ENCODE measurements at regions not wholly inside any gene's neighbourhood (a gene's known extent, or its start where the extent isn't known, plus 50 kb on each side); places are given as distances from the start of the nearest gene placed in this dataset.
"Not testable (repeated sequence)": the region's sequence is repeated elsewhere in the genome, so short reads cannot be mapped to it uniquely, and the experiment has no call there.

GRCh38 chr3:170814822-170815221 is 55.2 kb downstream of the RPL22L1 start:
- no peak for DNase-seq

GRCh38 chr3:170813266-170813665 is 56.7 kb downstream of the RPL22L1 start:
- DNase-seq: no peak

DNA sequence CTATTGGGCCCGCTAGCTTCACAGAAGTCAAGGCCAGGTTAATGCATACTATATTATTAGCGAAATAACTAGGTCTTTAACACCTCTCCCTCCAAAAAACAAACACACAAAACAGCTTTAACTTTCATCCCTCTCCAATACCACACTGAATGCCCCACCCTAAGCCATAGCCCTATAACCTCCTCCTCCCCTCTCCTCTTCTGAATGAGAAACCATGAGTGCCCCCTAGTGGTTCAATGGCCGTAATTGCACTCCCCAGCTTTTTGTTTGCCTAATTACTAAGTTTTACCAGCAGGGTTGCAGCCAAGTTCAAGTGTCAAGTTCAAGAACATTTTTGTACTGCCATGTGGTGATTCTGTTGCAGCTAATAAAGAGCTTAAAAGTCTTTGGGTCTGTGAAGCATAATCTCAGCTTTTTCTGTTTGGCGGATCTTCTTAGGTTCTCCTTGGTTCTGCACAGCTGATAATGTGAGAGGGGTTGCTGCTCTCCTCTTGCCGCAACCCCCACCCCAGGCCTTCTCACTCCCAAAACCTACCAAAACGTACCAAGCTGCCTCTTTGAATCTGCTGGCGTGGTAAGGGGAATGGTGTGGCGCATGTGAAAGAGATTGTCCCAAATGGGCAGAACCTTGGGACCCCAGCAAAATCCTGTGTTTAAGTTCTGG is 57.9 kb downstream of the RPL22L1 start:
- DNase-seq: peak; percentile 65 to 73

GRCh38 chr3:170811515-170811914 is 58.5 kb downstream of the RPL22L1 start:
- no peak for DNase-seq

DNA sequence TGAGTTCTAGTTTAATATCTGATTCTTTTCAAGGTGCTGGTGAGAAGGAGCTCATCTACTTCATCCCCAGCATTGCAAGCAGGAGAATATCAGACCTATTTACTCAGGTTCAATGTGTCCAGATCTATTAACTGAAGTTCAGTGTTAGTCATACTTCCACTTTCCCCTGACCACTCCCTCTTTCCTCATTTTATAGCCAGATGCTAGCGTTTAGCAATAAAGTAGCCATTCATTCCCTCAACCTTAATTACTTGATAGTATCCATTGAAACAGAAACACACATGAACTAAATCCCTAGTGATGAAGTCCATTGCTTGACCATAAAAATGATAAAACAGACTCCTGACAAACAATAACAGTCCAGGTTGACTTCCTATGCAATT is 60.0 kb downstream of the RPL22L1 start:
- DNase-seq: no peak

DNA sequence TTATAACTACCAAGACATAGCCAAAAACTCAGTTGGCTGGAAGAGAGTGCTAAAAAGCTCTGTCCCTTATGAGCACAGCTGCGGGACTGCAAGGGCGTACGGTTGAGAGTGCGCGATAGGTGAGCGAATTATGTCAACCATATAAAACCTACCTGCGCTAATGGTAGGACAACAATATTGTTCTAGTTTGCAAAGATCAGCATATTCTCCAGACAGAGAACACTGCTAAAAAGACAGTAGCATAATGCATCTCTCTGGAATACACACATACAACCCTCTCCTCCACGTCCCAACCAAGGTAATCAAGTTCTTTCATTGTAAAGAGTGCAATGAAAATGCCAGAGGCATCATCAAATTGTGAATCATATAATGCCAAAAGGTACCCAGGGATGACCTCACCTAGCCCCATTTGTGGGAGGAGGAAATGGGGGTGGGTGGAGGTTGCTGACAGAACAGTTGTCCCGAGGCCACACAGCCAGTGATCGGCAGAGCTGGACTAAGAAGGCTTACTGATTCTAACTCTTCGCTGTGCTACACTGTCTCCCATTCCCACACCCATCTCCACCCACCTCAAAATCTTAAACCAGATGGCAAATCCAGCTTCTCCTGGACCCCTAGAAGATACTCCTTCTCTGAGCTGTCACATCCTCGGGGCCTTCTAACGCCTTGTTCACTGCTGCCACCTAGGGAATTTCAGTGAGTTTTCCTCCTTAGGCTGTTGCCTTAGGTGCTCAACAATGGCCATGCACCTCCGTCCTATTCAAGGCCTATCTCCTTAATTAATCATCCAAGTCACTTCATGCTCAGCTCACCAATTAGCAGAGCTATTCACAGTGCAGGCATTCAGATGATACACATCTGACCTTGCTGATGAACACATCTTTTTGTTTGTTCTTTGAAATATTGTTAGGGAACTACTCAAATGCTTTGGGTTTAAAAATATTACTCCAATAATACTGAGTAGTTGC is 60.7 kb downstream of the RPL22L1 start:
- DNase-seq: peak in 1 of 2 experiments; percentile 5

GRCh38 chr3:170808041-170808440 is 62.0 kb downstream of the RPL22L1 start:
- DNase-seq: no peak

- no peak for DNase-seq
Measured at GRCh38 chr3:170806676-170807075, 63.3 kb downstream of the RPL22L1 start.

- no peak for DNase-seq
Measured at GRCh38 chr3:170806141-170806540, 63.9 kb downstream of the RPL22L1 start.

DNA sequence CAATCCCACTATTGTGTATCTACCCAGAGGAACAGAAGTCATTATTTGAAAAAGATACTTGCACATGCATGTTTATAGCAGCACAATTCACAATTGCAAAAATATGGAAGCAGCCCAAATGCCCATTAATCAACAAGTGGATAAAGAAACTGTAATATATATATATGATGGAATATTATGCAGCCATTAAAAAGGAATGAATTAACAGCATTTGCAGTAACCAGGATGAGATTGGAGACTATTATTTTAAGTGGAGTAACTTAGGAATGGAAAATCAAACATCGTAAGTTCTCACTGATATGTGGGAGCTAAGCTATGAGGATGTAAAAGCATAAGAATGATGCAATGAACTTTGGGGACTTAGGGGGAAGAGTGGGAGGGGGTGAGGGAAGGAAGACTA is 64.7 kb downstream of the RPL22L1 start:
- not testable (repeated sequence) for DNase-seq

DNA sequence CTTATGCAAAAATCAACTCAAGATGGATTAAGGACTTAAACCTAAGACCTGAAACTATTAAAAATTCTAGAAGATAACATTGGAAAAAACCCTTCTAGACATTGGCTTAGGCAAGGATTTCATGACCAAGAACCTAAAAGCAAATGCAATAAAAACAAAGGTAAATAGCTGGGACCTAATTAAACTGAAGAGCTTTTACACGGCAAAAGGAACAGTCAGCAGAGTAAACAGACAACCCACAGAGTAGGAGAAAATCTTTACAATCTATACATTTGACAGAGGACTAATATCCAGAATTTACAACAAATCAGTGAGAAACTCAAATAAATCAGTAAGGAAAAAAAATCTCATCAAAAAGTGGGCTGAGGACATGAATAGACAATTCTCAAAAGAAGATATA is 65.4 kb downstream of the RPL22L1 start:
- not testable (repeated sequence) for DNase-seq

DNA sequence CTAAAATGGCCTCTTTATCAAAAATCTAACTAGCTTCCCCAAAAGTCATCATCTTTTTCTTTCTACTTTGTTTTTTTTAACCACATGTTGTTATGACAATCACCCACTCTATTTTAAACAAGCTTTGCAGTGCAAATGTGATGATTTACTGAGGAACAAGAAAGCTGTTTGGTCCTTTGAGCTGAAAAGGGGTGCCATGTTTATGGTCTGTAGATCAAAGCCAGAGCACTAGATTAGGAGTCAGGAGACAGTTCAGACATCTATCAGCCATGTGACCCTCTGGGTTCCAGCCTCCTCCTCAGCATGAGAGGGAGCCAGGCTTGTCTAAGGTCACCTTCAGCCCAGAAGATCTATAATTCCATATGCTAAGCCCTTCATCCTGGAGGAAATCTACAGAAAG is 65.9 kb downstream of the RPL22L1 start:
- DNase-seq: no peak

- DNase-seq: no peak
Measured at GRCh38 chr3:170802164-170803151, 67.5 kb downstream of the RPL22L1 start.

- no peak for DNase-seq
Measured at GRCh38 chr3:170801597-170801996, 68.4 kb downstream of the RPL22L1 start.

GRCh38 chr3:170800275-170800674 is 69.7 kb downstream of the RPL22L1 start:
- not testable (repeated sequence) for DNase-seq

- DNase-seq: no peak
Measured at GRCh38 chr3:170799009-170799408, 71.0 kb downstream of the RPL22L1 start.

DNA sequence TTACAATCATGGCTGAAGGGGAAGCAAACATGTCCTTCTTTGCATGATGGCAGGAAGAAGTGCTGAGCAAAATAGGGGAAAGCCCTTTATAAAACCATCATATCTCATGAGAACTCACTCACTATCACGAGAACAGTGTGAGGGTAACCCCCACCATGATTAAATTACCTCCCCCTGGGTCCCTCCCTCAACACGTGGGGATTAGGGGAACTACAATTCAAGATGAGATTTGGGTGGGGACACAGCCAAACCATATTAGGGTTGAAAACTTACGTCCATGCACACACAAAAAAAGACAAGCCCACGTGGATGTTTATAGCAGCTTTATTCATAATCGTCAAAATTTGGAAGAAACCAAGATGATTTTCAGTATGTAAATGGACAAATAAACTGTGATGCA is 72.3 kb downstream of the RPL22L1 start:
- DNase-seq: no peak

DNA sequence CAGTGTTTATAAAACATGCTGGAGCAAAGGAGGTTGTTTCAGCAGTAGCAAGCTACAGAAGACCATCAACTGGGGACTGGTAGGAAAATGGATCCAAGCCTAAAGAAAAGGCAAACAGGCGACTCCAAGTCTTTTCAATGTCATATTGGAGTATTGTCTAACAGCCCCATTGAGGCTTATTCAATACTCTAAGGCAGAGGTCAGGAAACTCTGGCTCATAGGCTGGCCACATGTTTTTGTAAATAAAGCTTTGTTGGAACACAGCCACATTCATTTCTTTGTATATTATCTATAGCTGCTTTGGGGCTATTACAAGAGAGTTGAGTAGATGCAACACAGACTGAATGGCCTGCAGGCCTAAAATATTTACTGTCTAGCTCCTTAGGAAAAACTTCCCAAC is 77.5 kb downstream of the RPL22L1 start:
- no peak for DNase-seq

GRCh38 chr3:170790647-170791046 is 79.3 kb downstream of the RPL22L1 start:
- no peak for DNase-seq

GRCh38 chr3:170787464-170787863 is 82.5 kb downstream of the RPL22L1 start:
- DNase-seq: no peak

DNA sequence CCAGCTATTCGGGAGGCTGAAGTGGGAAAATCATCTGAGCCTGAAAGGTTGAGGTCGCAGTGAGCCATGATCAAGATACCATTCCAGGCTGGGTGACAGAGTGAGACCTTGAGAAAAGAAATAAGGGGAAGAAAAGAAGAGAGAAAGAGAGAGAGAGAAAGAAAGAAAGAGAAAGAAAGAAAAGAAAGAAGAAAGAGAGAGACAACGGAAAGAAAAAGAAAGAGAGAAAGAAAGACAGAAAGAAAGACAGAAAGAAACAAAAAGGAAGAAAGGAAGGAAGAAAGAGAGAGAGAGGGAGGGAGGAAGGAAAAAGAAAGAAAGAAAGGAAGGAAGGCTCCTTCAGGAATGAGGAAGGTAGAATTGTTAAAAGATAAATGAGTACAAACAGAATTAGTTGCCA is 84.5 kb downstream of the RPL22L1 start:
- no peak for DNase-seq

DNA sequence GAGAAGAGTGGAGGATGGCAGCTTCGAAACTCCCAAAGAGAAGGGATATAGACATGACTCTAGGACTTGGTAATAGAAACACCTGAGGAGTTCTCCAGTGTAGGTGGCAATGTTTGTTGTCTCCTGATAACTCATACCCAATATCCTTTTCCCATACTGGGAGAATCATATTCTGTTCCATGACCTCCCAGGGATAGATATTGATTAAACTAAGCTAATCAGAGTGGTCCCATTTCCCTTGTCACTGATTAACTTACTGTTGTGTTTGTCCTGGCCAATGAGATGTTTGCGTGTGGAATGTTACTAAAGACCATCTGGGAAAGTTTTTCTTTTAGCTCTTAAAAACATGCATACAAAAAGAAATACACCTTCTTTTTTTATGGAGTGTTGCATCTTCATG is 85.6 kb downstream of the RPL22L1 start:
- no peak for DNase-seq

- DNase-seq: no peak
Measured at GRCh38 chr3:170780955-170781354, 89.0 kb downstream of the RPL22L1 start.
